Activated CD4-positive, alpha-beta T cell treated with anti-CD3 and anti-CD28 coated beads, Interleukin-2, amount 50 U/mL, for 24 hours (primary cell): ENCODE measurements at regions not wholly inside any gene's neighbourhood (a gene's known extent, or its start where the extent isn't known, plus 50 kb on each side); places are given as distances from the start of the nearest gene placed in this dataset.

Experiments used
- DNase-seq, 2 donors: peaks; one replicate each; pipeline ENCODE4 v3.0.0-alpha.2; 2020; ENCODE audit warnings: low read depth in 1 of 2, low spot score in 1 of 2

DNA sequence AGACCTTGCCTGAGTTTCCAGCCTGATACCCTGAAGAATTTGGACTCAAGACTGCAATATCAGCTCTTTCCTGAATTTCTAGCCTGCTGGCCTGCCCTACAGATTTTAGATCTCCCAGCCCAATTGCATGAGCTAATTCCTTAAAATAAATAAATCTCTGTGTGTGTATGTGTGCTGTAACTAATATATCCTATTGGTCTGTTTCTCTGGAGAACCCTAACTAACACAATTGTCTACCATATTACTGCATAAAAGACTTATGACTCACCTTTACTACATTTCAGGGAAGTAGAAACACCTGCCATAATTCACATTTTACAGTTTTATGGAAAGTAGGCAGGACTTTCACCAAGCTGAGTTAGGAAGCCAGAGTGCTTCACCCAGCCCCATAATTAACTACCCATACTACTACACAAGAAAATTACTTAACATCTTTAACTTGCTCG, 90.7 kb upstream of the BEND6 start:
- no peak for DNase-seq

DNA sequence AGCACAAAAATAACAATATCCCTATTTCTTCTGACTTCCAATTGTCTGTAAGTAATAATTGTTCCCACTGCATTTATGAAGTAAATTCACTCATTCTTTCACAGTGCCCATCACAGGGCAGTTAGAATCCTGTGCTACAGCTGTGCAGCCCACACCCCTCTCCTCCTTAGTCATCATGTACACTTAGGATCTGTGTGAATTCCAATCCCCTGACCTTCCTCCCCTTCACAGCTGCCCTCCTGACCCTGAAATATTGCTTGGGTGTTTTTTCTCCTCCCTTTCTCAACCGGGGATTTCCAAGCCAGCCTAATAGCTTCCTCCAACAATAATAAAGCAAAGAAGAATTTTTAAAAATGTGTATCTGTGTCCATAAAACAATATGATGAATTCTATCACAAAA, 91.5 kb upstream of the BEND6 start:
- DNase-seq: no peak

DNA sequence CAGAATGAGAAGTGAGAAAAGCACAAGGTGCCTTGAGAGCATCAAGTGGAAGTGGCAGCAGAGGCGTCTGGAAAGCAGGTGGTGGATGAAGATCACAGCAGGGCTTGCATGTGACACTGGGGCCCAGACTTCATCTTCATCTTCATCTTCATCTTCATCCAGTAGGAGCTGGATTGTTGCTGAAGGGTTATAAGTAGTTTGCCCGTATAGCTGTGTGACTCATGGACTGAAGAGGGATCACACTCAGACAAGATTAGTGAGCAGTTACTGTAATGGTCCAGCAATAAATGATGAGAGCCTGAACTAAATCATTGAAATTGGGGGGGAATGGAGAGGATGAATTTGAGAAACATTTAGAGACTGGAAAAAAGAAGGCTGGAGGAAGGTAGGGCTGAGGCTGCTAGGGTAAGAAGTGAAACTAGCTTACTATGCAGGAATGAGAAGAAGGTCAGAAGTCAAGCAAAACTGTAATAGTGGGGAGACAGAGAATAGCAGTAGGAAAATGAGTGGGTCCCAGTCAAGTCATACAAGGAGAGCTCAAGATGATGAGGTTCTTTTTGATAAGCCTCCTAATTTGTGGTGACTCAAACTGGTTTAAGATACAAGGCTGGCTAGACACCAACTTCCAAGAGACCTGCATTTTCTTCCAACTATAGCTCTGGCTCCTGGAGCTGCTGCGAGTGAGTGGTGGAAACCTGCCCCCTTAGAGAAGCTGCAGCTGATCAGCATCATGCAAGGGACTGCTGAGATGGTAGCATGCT, 92.3 kb upstream of the BEND6 start:
- DNase-seq: no peak

DNA sequence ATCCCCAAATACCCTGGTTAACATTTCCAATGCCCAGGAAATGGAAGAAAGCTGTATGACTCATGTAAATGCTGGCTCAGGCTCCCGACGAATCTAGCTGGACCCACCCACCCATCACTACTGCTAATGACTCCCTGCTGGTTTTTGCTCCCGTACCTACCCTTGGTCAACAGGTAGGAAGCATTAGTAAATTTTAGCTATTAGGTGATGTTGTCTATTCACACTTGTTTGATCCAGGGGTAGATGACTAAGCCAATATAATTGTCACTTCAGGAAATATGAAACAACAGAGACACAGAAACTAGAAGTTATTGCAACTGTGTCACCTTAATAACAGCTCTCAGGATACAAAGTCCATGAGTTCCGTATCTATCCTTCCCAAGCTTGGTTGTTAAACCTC, 94.4 kb upstream of the BEND6 start:
- no peak for DNase-seq

DNA sequence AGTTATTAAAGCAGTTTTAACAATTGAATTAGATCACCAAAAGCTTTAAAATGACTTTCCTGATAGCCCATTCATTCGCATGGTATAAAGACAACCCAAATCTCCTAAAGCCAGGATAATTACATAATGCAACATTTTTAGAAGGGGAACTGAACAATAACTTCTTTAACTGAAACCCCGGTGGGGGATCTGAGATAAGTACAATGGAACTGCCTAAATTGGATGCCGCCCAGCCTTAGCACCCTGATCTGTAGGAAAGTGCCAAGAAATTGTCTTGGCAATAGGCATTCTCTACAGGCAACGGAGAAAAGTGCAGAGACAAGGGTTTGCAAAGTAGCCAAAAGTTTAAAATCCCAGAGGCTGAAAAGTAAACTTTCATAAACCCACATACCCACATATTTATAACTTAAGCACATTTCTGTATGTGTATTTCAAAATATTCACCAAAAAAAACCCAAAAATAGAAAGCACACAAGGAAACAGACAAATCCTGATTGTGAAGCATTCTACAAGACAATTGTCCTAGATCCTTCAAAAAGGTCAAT, 98.8 kb upstream of the BEND6 start:
- no peak for DNase-seq

DNA sequence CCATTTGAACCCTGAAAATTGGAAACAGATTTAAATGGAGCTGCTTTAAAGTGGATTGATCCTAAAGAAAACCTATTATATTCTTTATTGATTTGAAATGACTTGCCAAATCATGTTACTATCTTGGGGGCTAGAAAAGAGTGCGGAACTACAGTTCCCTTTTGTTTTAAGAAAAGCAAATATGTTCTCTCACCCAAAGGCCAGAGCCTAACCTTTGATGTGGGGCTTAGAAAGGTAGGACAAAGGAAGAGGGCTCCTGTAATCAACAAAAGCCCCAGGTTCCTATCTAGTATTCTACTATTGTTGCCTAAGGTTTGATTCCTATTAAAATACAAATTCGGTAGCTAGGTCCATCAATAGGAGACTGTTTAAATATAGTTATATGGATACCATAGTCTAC, 100.8 kb upstream of the BEND6 start:
- DNase-seq: no peak

DNA sequence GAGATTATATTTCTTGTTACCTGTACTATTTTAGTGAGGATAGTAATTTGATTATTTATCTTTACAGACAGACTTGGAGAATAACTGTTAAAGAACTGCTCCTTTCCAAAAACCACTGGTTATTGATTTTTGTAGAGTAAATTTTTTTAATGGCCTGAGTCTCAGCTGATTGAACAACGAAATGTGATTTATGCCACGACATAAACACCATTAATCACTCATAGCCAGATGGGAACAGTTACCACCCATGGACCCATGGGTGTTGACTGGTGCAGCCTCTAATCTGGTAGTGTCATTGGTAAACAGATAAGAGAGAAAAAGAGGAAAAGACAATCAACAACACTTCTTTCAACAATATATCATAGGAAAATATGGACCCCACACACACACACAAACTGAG, 101.4 kb upstream of the BEND6 start:
- no peak for DNase-seq

DNA sequence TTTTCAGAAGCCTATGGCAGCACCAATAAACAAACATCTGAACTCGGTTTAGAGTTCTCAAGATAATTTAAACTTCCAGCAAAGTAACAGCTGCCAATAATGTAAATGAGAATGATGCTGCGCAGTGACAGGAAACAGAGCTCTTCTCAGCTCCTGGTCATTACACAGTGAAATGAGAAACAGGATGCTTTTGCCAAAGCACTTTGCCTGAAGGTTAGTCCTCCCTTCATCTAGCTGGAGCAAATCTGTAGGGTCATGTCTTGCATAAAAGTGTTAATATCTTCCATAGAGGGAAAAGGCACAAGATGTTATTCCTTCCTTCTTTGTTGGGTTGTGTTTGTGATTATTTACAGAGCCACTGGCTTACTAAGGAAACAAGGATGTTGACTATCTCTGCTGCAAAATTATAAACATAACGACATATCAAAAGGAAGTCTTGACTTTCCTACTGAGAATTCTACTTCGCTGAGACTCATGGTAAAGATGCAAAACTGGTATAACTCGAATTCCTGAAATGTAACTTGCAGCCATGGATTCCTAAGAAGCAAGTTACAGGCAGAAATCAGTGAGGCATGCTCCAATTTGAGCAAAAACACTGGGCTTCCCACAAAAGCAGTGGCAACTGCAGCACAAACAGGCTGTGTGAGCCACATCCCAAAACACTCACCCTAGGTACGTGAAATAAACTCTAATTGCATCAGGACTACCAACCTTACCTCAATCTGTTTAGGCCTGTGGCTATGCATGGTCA, 102.5 kb upstream of the BEND6 start:
- no peak for DNase-seq

DNA sequence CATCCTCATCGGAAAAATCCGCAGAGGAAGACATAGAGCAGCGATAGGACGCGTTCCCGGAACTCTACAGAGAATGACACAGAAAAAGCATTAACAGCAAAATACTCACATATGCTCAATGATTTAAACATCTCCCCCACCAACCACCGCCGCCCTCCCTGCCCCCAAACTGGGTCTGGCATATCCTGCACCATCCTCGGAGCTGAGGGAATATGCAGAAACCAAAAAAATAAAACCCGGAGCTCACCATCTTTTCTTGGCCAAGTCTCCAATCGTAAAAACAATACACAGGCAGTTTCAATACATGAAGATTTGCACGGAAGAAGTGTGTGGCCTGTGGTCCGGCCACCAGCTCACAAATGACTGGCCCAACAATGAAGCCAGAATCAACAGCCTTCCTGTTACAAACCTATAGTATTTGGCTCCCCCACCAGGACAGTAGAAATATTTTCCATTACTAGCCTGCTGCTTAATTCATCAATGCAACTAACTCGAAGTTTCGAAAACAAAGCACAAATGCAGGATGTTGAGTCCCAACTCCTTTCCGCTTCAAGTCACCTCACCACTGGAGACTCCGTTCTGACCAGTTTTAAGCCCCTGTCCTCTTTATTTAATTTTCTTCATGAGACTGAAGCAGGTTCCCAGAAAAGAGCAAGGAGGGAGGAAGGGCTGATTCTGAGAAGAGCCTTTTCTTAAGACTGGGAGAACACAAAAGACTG, 103.2 kb upstream of the BEND6 start:
- peak in 1 of 2 donors; percentile 9 for DNase-seq

DNA sequence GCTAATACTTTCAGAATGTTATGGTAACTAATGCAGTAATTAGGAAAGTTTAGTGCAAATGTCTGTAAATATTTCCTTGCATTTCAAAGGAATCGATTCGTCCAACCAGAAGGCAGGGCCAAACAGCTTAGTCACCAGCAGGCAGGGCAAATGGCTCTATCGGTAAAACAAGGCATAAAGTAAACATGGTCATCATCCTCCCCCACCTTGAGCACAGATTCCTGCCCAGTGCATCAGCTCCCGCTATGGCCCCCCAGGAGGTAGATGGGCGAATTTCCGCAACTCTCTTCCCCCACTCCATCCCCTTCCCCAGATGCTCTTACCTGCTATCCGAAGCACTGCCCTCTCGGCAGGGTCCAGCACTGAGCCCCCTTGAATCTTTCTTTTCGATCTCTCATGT, 103.8 kb upstream of the BEND6 start:
- no peak for DNase-seq

DNA sequence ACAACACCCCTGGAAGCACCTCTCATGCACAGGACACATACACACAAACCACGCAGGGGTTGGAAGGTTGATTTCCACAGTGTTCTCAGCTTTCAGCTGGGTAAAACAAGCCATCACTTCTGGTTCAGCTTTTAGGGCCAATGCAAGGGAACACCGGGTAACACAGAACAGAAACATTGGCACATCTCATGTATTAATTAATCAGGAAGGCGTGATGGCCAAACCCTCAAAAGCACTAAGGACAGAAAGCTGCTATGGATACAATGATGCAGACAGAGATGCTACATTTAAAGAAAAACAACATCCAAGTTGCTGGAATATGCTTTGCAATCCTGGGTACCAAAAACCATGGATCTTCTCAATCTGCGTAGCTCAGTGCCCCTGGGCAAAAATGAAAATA, 104.3 kb upstream of the BEND6 start:
- DNase-seq: no peak

DNA sequence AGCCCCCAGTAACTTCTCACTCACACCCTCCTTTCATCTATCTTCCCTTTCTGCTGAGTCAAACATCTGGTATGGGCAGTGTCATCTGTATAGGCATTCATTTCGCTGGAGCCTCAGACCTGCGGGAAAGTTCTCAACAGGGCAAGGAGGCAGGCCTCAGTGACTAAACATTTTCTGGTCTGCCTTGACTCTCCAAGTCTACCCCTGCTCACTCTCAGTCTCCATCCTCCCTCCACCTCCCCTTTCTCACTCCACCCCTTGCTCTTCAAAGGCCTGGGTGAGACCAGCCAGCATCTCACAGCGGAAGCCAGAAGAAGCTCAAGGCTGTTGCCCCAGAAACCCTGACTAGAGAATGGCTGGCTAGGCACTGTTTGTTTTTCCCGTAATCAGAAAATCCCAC, 105.0 kb upstream of the BEND6 start:
- no peak for DNase-seq

DNA sequence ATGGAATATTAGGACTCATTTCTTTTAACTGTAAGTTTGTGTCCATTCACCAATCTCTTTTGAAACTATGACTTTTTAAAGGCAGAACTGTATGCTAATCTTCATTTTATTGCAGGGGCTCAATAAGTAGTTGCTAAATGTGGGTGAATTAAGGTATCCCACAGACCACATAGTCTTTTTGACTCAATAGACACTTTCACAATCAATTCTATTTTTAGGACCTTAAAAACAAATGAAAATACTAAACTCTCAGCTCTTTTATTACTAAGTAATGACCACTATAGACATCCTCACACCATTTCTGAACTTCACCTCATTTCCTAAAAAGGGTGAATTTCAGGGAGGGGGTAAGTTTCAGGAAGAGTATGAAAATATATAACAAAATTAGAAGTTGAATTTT, 106.8 kb upstream of the BEND6 start:
- DNase-seq: no peak

DNA sequence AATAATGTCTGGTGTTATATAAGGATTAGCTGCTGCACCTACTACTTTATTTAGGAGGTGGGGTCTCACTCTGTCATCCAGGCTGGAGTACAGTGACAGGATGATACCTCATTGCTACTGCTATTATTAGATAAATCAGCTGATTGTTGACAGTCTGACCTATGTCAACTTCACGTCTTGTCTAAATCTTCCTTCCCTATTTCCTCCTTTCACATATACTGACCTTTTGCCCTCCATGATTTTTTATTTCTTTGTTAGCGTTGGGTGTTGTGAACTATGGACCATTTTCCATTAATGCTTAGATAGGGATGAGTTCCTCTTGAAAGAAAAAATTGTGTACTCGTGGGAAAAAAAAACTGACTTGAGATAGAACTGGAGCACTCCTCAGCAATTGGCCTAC, 109.9 kb upstream of the BEND6 start:
- no peak for DNase-seq

DNA sequence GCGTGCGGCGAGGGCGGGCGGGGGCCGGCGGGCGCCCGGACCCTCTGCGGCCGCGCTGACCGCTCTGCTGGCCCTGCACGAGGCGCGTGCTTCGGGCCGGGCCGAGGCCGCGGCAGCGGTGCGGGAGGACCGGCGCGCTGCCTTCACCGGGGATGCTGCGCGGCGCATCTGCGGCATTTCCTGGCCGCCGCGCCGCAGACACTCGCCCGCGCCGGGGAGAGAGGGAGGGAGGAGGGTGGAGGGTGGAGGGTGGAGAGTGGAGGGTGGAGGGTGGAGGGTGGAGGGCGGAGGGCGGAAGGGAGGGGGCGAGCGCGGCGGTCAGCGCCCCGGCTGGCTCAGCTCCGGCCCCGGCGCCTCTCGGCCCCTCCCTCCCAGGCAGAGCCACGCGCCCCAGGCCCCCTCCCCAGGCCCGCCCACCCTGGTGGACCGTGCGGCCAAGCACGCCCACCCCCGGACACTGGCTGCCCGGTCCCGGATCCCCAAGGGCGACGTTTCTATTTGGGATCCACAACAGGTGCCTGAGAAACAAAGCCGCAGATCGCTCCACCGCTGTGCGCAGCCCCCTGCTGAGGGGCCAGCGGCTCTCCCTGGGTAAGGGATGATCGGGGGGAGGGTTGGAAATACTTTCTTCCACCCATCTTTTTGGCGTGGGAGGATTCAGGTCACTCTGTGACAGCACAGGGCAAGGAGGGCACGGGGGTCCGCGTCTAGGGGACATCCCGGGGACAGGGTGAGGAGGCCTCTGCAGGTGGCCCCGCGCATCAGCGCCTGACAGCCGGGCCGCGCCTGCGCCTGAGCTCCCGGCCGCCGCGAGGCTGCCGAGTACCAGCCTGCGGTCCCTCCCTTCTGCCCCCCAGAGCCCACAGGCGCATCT, 111.2 kb upstream of the BEND6 start:
- peak; percentile 22 to 23 for DNase-seq

DNA sequence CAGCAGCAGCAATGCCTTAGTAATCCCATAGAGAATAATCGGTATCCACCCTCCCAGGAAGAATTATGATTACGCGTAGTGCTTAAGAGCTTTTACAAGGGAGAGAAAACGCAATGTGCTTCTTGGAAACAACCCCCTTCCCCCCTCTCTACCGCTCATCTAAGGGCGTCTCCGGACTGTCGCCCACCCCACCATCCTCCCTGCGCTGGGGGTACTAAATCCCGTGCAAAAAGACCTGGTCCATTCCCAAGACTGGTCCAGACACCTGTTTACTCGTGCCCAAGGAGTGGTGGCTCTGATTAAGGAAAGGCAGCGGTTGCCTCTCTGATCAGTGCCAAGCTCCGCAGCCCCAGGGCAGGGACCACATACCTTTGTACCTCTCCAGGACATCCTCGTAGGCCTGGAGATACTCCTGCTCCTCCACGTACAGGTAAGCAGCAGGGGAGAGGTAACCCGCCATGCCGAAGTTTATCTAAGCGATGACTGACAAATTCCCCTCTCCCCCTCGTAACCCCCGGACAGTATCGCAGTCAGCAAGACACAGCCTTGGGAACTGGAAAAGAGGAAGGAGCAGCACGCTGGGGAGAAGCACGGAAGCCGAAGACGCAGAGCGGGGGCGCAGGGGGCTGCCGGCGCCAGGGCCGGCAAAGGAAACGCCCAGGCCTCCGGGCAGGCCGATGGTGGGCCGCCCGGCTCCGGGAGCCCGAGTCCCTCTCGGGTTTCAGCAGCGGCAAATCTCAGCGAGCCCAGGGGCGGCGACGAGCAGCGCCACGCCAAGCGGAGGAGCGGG, 112.0 kb upstream of the BEND6 start:
- no peak for DNase-seq

DNA sequence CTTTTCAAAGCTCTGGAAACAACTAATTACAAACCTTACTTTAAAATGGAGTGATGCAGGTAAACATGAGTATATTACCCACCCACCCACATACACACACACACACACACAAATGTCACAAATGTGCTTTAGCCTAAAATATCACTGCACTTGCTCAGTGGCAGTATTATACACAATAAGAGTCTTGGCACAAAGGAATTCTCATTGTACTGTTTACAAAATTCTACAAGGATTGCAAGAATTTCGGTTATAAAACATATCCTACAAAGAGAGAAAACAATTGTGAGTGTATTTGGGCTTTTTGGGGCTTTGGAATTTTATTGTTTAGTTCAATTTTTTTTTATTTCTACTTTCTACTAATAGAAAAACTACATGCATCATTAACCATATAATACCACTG, 113.2 kb upstream of the BEND6 start:
- DNase-seq: no peak

DNA sequence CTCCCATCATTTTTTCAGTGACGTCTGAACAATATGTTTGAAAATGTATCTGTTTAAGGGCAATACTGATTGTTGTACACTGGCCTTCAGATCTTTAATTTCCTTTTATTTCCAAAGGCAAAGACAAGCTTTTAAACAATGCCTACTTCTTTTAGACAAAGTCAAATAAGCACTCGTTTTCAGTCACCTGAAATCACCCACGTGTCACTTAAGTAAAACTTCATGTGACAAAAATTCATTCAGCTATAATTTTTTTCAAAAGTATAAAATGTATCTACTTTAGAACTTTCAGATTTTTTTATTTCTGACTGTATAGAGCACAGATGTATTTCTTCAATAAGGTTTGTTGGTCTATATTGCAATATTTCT, 113.5 kb upstream of the BEND6 start:
- no peak for DNase-seq

DNA sequence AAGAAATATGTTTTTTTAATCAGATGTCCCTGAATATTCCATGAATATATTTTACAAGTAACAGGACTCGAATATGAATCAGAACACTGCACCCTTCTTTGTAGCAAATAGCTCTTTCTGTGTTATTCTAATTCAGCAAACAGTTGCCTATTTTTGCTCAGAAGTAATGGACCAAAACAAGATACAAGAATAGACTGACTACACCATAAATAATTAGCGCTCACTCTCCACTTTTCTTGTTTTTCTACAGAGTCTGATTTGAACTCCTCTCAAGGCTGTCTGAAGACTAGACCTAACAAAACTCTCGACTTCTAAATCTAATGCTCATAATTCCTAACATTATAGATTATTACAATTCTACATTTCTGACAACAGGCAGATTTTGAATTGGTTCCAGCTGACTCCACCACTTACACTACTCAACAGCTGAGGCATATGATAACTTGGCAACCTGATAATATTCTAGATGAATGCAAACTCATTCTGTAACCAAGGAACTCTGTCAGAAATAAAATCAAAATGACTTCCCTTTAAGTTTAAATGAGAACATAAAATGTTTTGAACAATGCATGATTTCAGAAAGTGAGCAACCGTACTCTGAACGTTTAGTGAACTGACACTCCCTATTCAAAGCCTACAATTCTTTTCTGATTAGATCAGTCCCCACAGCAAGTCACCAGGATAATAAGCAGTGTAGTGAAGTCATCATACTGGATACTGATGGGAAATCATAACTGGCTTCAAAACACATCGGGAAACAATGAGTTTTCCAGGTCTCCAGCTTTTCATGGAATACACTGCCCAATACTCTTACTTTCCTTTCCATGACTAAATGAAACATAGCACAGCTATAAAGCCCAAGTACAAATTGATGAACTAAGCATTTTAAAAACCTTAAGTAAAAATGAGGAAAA, 114.2 kb upstream of the BEND6 start:
- DNase-seq: no peak
